G401.6 (cell line): ENCODE measurements at regions not wholly inside any gene's neighbourhood (a gene's known extent, or its start where the extent isn't known, plus 50 kb on each side); places are given as distances from the start of the nearest gene placed in this dataset.
"Not testable (repeated sequence)": the region's sequence is repeated elsewhere in the genome, so short reads cannot be mapped to it uniquely, and the experiment has no call there.

Experiments
- FAIRE-seq: peaks from 2 replicates; lab custom pipeline; 2012; peaks lifted over from hg19 to GRCh38; lab: Jason Lieb, UNC

GRCh38 chr14:62409626-62410300 lies 635.5 kb downstream of the KCNH5 start:
- no peak for FAIRE-seq

- no peak for FAIRE-seq
Measured at GRCh38 chr14:62420847-62421246, 624.4 kb downstream of the KCNH5 start.

- no peak for FAIRE-seq
Measured at GRCh38 chr14:62428429-62429203, 616.6 kb downstream of the KCNH5 start.

- no peak for FAIRE-seq
Measured at GRCh38 chr14:62429683-62430082, 615.6 kb downstream of the KCNH5 start.

GRCh38 chr14:62431496-62431895 lies 613.8 kb downstream of the KCNH5 start:
- FAIRE-seq = no peak

- FAIRE-seq = no peak
Measured at GRCh38 chr14:62432955-62433354, 612.3 kb downstream of the KCNH5 start.

- FAIRE-seq = no peak
Measured at GRCh38 chr14:62436261-62436660, 609.0 kb downstream of the KCNH5 start.

GRCh38 chr14:62439210-62439609 lies 606.0 kb downstream of the KCNH5 start:
- FAIRE-seq = no peak

GRCh38 chr14:62443796-62444195 lies 601.5 kb downstream of the KCNH5 start:
- FAIRE-seq = no peak

GRCh38 chr14:62445570-62445969 lies 599.7 kb downstream of the KCNH5 start:
- no peak for FAIRE-seq

GRCh38 chr14:62451221-62451620 lies 594.0 kb downstream of the KCNH5 start:
- no peak for FAIRE-seq

- FAIRE-seq = no peak
Measured at GRCh38 chr14:62453226-62453625, 592.0 kb downstream of the KCNH5 start.

- FAIRE-seq = no peak
Measured at GRCh38 chr14:62455446-62455845, 589.8 kb downstream of the KCNH5 start.

GRCh38 chr14:62462988-62463387 lies 582.3 kb downstream of the KCNH5 start:
- no peak for FAIRE-seq

GRCh38 chr14:62468946-62469345 lies 576.3 kb downstream of the KCNH5 start:
- FAIRE-seq = no peak

GRCh38 chr14:62470935-62471334 lies 574.3 kb downstream of the KCNH5 start:
- no peak for FAIRE-seq

GRCh38 chr14:62491146-62491545 lies 554.1 kb downstream of the KCNH5 start:
- no peak for FAIRE-seq

GRCh38 chr14:62497708-62498107 lies 547.5 kb downstream of the KCNH5 start:
- FAIRE-seq = no peak

- no peak for FAIRE-seq
Measured at GRCh38 chr14:62501021-62501750, 544.1 kb downstream of the KCNH5 start.

GRCh38 chr14:62505045-62505444 lies 540.2 kb downstream of the KCNH5 start:
- FAIRE-seq = no peak

GRCh38 chr14:62521309-62521708 lies 523.9 kb downstream of the KCNH5 start:
- not testable (repeated sequence) for FAIRE-seq

- no peak for FAIRE-seq
Measured at GRCh38 chr14:62528296-62528695, 517.0 kb downstream of the KCNH5 start.

GRCh38 chr14:62532181-62532580 lies 513.1 kb downstream of the KCNH5 start:
- FAIRE-seq = no peak
